ENCODE measurements at regions not wholly inside any gene's neighbourhood (a gene's known extent, or its start where the extent isn't known, plus 50 kb on each side); places are given as distances from the start of the nearest gene placed in this dataset.
"Not testable (repeated sequence)": the region's sequence is repeated elsewhere in the genome, so short reads cannot be mapped to it uniquely, and the experiment has no call there.

GRCh38 chr22:48832592-48832991 is 995.1 kb downstream of the BRD1 start:
- DNase-seq: no peak

- no peak for DNase-seq
These were observed 997.8 kb downstream of the BRD1 start for GRCh38 chr22:48829908-48830307.

GRCh38 chr22:48828688-48829087 is 999.0 kb downstream of the BRD1 start:
- DNase-seq: no peak

GRCh38 chr22:48827904-48828555 is 999.6 kb downstream of the BRD1 start:
- no peak for DNase-seq

GRCh38 chr22:48827268-48827846 is 1000.3 kb downstream of the BRD1 start:
- no peak for DNase-seq

- no peak for DNase-seq
These were observed 1001.1 kb downstream of the BRD1 start for GRCh38 chr22:48826546-48826945.

- no peak for DNase-seq
These were observed 1001.7 kb downstream of the BRD1 start for GRCh38 chr22:48825802-48826520.

GRCh38 chr22:48824712-48825651 is 1002.7 kb downstream of the BRD1 start:
- DNase-seq: no peak

GRCh38 chr22:48823941-48824340 is 1003.7 kb downstream of the BRD1 start:
- no peak for DNase-seq

- no peak for DNase-seq
These were observed 1005.1 kb downstream of the BRD1 start for GRCh38 chr22:48822278-48823233.

- DNase-seq: no peak
These were observed 1005.9 kb downstream of the BRD1 start for GRCh38 chr22:48821727-48822126.

- no peak for DNase-seq
These were observed 1006.4 kb downstream of the BRD1 start for GRCh38 chr22:48821346-48821690.

- DNase-seq: no peak
These were observed 1007.0 kb downstream of the BRD1 start for GRCh38 chr22:48820481-48821345.

GRCh38 chr22:48819961-48820360 is 1007.7 kb downstream of the BRD1 start:
- no peak for DNase-seq

- no peak for DNase-seq
These were observed 1008.4 kb downstream of the BRD1 start for GRCh38 chr22:48819232-48819631.

GRCh38 chr22:48817491-48817890 is 1010.2 kb downstream of the BRD1 start:
- DNase-seq: not testable (repeated sequence)

GRCh38 chr22:48811885-48812284 is 1015.8 kb downstream of the BRD1 start:
- no peak for DNase-seq

GRCh38 chr22:48808038-48808960 is 1019.4 kb downstream of the BRD1 start:
- no peak for DNase-seq

GRCh38 chr22:48807155-48807554 is 1020.5 kb downstream of the BRD1 start:
- no peak for DNase-seq

GRCh38 chr22:48806227-48806781 is 1021.4 kb downstream of the BRD1 start:
- no peak for DNase-seq
